Heart left ventricle (tissue), 13 donors: ENCODE measurements at regions not wholly inside any gene's neighbourhood (a gene's known extent, or its start where the extent isn't known, plus 50 kb on each side); places are given as distances from the start of the nearest gene placed in this dataset.

Source experiments
- POLR2A ChIP-seq, 2 donors: fragments of 450-650 bp; IDR thresholded peaks; one replicate each; pipeline ENCODE4 v1.6.1; 2017; ENCODE audit warnings: antibody characterized with exemption in 2 of 2, mild to moderate bottlenecking in 2 of 2, moderate library complexity in 2 of 2
- TF ChIP-seq, protein P1 (sequence below), 12 donors: fragments of 200-600 bp; sonication (generic) in 4 of 12; IDR thresholded peaks; one replicate each; pipeline versions ENCODE4 v1.5.0 to v1.8.0; 2018 to 2022; ENCODE audit warnings: antibody characterized with exemption in 12 of 12, mild to moderate bottlenecking in 5 of 12
- donor health status: ischemic (EF 13 %, LVEDD 7.1; RV severe dilation, severe dysfunction).
- donor health status: DM: no; HTN: yes; CAD: no.
- donor health status: DM: no; HTN: no; CAD: no.
- donor health status: ischemic (EF 25% LVEDD 6.9; RV normal size, moderate dysfunction).
- donor health status: ischemic (EF 25% LVEDD 5.7; RV mildly dilated, moderate dysfunction).
- donor health status: ischemic (EF 35%, LVEDD 5.7; RV mildly dilated, moderate dysfunction).
- donor health status: nonischemic (EF 11% LVEDD 7.7; RV severe dilation, severe dysfunction).
- donor health status: DM: yes; HTN: yes; CAD: no.
- donor health status: PGD.
- donor health status: ischemic (EF 29% LVEDD 5.4; RV normal size, mild dysfunction).
- donor health status: nonischemic (EF 23%, LVEDD 6.1; RV moderate dilation, normal function).

DNA sequence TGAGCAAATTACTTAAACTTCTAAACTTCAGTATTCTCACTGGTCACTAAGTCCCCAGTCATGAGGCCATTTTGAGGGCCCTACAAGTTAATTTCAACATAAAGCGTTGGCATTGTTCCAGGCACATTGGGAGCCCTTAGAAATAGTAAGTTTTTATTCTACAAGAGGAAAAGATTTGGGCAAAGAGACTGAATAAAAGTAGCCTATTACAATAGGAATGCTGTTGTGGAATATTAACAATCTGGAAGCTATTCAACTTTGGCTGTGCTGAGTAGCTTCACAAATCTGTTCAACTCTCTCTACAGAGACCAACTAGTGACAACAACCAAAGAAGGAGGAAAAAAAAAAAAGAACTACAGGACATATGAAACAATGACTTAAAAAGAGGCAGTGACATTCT lies 1287.5 kb upstream of the NXPH2 start:
- TF ChIP-seq, protein P1, sequence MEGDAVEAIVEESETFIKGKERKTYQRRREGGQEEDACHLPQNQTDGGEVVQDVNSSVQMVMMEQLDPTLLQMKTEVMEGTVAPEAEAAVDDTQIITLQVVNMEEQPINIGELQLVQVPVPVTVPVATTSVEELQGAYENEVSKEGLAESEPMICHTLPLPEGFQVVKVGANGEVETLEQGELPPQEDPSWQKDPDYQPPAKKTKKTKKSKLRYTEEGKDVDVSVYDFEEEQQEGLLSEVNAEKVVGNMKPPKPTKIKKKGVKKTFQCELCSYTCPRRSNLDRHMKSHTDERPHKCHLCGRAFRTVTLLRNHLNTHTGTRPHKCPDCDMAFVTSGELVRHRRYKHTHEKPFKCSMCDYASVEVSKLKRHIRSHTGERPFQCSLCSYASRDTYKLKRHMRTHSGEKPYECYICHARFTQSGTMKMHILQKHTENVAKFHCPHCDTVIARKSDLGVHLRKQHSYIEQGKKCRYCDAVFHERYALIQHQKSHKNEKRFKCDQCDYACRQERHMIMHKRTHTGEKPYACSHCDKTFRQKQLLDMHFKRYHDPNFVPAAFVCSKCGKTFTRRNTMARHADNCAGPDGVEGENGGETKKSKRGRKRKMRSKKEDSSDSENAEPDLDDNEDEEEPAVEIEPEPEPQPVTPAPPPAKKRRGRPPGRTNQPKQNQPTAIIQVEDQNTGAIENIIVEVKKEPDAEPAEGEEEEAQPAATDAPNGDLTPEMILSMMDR (IDR thresholded peaks at IDR 0.05): no peak
- no peak for TF ChIP-seq POLR2A (IDR thresholded peaks at IDR 0.05)
